T-cell (primary cell): ENCODE measurements at regions not wholly inside any gene's neighbourhood (a gene's known extent, or its start where the extent isn't known, plus 50 kb on each side); places are given as distances from the start of the nearest gene placed in this dataset.

Experiments used
- ATAC-seq, 4 experiments: fragments of 200-7000 bp in 3 of 4; fragments of 150-1000 bp in 1 of 4; cut with Tn5 transposase; replicated peaks in 1 of 4; 1 replicate in 3 of 4; 2 replicates in 1 of 4; pipeline ENCODE4 v1.10.0; 2021; ENCODE audit warnings: moderate library complexity in 3 of 4, mild to moderate bottlenecking in 2 of 4, moderate number of reproducible peaks in 1 of 4
- CTCF ChIA-PET, 2 donors: fragments of 300-600 bp; sonication (Branson Sonifier 250); formaldehyde crosslinking; loops; one replicate each; lab custom pipeline; 2022; ENCODE audit warnings: antibody characterized with exemption in 2 of 2; lab: Charles Lee
- POLR2A ChIA-PET, 2 donors: fragments of 300-600 bp; sonication (Branson Sonifier 250); formaldehyde crosslinking; loops; one replicate each; lab custom pipeline; 2022; ENCODE audit warnings: antibody characterized with exemption in 2 of 2; lab: Charles Lee
- DNase-seq, 35 experiments: peaks; one replicate each; pipeline versions ENCODE4 v3.0.0 to v3.0.0-alpha.2; 2013 to 2023
- H3K27ac ChIP-seq: one replicate; pipeline ENCODE4 v1.5.1; 2013; ENCODE audit warnings: low read length
- H3K27me3 ChIP-seq, 2 experiments: replicated peaks in 1 of 2; 1 replicate in 1 of 2; 2 replicates in 1 of 2; pipeline versions ENCODE4 v1.6.1 to v1.7.0; 2013; ENCODE audit warnings: low read length in 1 of 2, mixed read lengths in 1 of 2; ENCODE audit not compliant: control insufficient read depth in 2 of 2, insufficient read depth in 2 of 2; ENCODE audit errors: extremely low read depth in 1 of 2
- H3K36me3 ChIP-seq, 2 donors: 1 replicate in 1 of 2; 2 replicates in 1 of 2; pipeline versions ENCODE4 v1.6.1 to v1.7.0; 2013; ENCODE audit warnings: low read length in 1 of 2; ENCODE audit not compliant: control insufficient read depth in 2 of 2, insufficient read depth in 1 of 2; ENCODE audit errors: extremely low read depth in 1 of 2
- H3K4me1 ChIP-seq, 2 experiments: 1 replicate in 1 of 2; 2 replicates in 1 of 2; pipeline versions ENCODE4 v1.6.1 to v1.7.0; 2013; ENCODE audit warnings: low read length in 2 of 2, mixed read lengths in 1 of 2; ENCODE audit not compliant: insufficient read depth in 2 of 2, control insufficient read depth in 1 of 2; ENCODE audit errors: extremely low read depth in 1 of 2
- H3K4me3 ChIP-seq, 2 donors: 1 replicate in 1 of 2; 2 replicates in 1 of 2; pipeline versions ENCODE4 v1.5.1 to v1.7.0; 2013; ENCODE audit warnings: mild to moderate bottlenecking in 2 of 2, low read length in 1 of 2, moderate library complexity in 1 of 2; ENCODE audit not compliant: control insufficient read depth in 1 of 2; ENCODE audit errors: extremely low read depth in 1 of 2
- H3K9me3 ChIP-seq: 2 replicates; pipeline ENCODE4 v1.7.0; 2013
- H3K27ac Mint-ChIP-seq, 2 donors: one replicate each; pipeline ENCODE4 v1.8.0; 2020 to 2021; ENCODE audit warnings: mild to moderate bottlenecking in 2 of 2, mixed read lengths in 2 of 2
- H3K27me3 Mint-ChIP-seq, 2 donors: one replicate each; pipeline ENCODE4 v1.8.0; 2021 to 2022; ENCODE audit warnings: mixed read lengths in 2 of 2
- H3K36me3 Mint-ChIP-seq: one replicate; pipeline ENCODE4 v1.8.0; 2021; ENCODE audit warnings: mixed read lengths
- H3K4me1 Mint-ChIP-seq, 3 donors: one replicate each; pipeline ENCODE4 v1.8.0; 2020 to 2022; ENCODE audit warnings: mixed read lengths in 3 of 3, mild to moderate bottlenecking in 1 of 3
- H3K4me3 Mint-ChIP-seq, 3 donors: one replicate each; pipeline ENCODE4 v1.8.0; 2020 to 2022; ENCODE audit warnings: mild to moderate bottlenecking in 3 of 3, mixed read lengths in 3 of 3, moderate library complexity in 3 of 3
- H3K9me3 Mint-ChIP-seq, 3 donors: one replicate each; pipeline ENCODE4 v1.8.0; 2020 to 2022; ENCODE audit warnings: mixed read lengths in 3 of 3
- WGBS: methylation state at CpG from one replicate; pipeline ENCODE4 v1.1.5; 2013; ENCODE audit warnings: missing lambda C conversion rate; ENCODE audit not compliant: insufficient coverage; 5-methylcytosine and 5-hydroxymethylcytosine counted together

GRCh38 chr3:194860725-194861124 lies 175.0 kb downstream of the FAM43A start:
- Histone ChIP-seq H3K4me3 (no peak overlapping the region), H3K27me3 (peaks cover 0 to 12% of the 10 kb centered on the region in 2 experiments), H3K36me3 (no peaks in the 10 kb centered on the region), H3K9me3 (no peaks in the 10 kb centered on the region), H3K4me1 (no peaks in the 10 kb centered on the region), H3K27ac (no peak overlapping the region)
- no peak for DNase-seq
- ATAC-seq: no peak
- no peaks in the 10 kb centered on the region for H3K36me3 Mint-ChIP-seq
- 88% methylated on average over 7 of the region's 9 CpGs for WGBS
- H3K4me1 Mint-ChIP-seq: no peaks in the 10 kb centered on the region
- no peak overlapping the region for H3K4me3 Mint-ChIP-seq
- H3K27ac Mint-ChIP-seq: no peak overlapping the region
- H3K27me3 Mint-ChIP-seq: peaks cover 12 to 20% of the 10 kb centered on the region in 2 donors
- H3K9me3 Mint-ChIP-seq: peaks cover 0 to 3% (median 0%) of the 10 kb centered on the region in 3 donors
- POLR2A ChIA-PET: no interaction called here
- CTCF ChIA-PET: no interaction called here

- CTCF ChIA-PET: no interaction called here
- Mint-ChIP-seq H3K27ac (no peak overlapping the region), H3K9me3 (peaks cover 0 to 3% (median 0%) of the 10 kb centered on the region in 3 donors), H3K27me3 (peaks cover 18 to 20% of the 10 kb centered on the region in 2 donors), H3K36me3 (no peaks in the 10 kb centered on the region), H3K4me1 (no peaks in the 10 kb centered on the region), H3K4me3 (no peak overlapping the region)
- no peak overlapping the region for H3K27ac ChIP-seq
- H3K36me3 ChIP-seq: no peaks in the 10 kb centered on the region
- WGBS: no CpG with 5 or more reads among the region's 4 CpGs
- H3K4me3 ChIP-seq: no peak overlapping the region
- POLR2A ChIA-PET: no interaction called here
- DNase-seq: no peak
- no peak for ATAC-seq
- no peaks in the 10 kb centered on the region for H3K4me1 ChIP-seq
- peaks cover 0 to 12% of the 10 kb centered on the region in 2 experiments for H3K27me3 ChIP-seq
- H3K9me3 ChIP-seq: no peaks in the 10 kb centered on the region
These were observed 175.7 kb downstream of the FAM43A start for GRCh38 chr3:194861375-194861774.

GRCh38 chr3:194865061-194865460 lies 179.4 kb downstream of the FAM43A start:
- no peak overlapping the region for H3K4me3 ChIP-seq
- H3K36me3 ChIP-seq: no peaks in the 10 kb centered on the region
- peaks cover 30 to 32% of the 10 kb centered on the region in 2 donors for H3K27me3 Mint-ChIP-seq
- WGBS: 76% methylated on average over 3 of the region's 3 CpGs
- H3K9me3 Mint-ChIP-seq: no peaks in the 10 kb centered on the region
- H3K36me3 Mint-ChIP-seq: no peaks in the 10 kb centered on the region
- H3K9me3 ChIP-seq: no peaks in the 10 kb centered on the region
- H3K27ac Mint-ChIP-seq: no peak overlapping the region
- H3K27me3 ChIP-seq: peaks cover 0 to 21% of the 10 kb centered on the region in 2 experiments
- ATAC-seq (no peak), DNase-seq (no peak)
- no peak overlapping the region for H3K4me3 Mint-ChIP-seq
- H3K27ac ChIP-seq: no peak overlapping the region
- ChIA-PET POLR2A (no interaction called here), CTCF (no interaction called here)
- no peaks in the 10 kb centered on the region for H3K4me1 Mint-ChIP-seq
- H3K4me1 ChIP-seq: no peaks in the 10 kb centered on the region

- DNase-seq (no peak), ATAC-seq (no peak)
- Histone ChIP-seq H3K9me3 (no peaks in the 10 kb centered on the region), H3K27me3 (peaks cover 0 to 20% of the 10 kb centered on the region in 2 experiments), H3K36me3 (no peaks in the 10 kb centered on the region), H3K4me1 (no peaks in the 10 kb centered on the region), H3K27ac (no peak overlapping the region), H3K4me3 (no peak overlapping the region)
- Mint-ChIP-seq H3K27ac (no peak overlapping the region), H3K4me3 (no peak overlapping the region), H3K4me1 (no peaks in the 10 kb centered on the region), H3K9me3 (no peaks in the 10 kb centered on the region), H3K27me3 (peaks cover 30 to 32% of the 10 kb centered on the region in 2 donors), H3K36me3 (no peaks in the 10 kb centered on the region)
- ChIA-PET CTCF (no interaction called here), POLR2A (no interaction called here)
- no CpG with 5 or more reads among the region's 2 CpGs for WGBS
These were observed 179.9 kb downstream of the FAM43A start for GRCh38 chr3:194865615-194866014.

- Mint-ChIP-seq H3K4me3 (no peak overlapping the region), H3K27me3 (peaks cover 30 to 32% of the 10 kb centered on the region in 2 donors), H3K4me1 (no peaks in the 10 kb centered on the region), H3K36me3 (no peaks in the 10 kb centered on the region), H3K9me3 (no peaks in the 10 kb centered on the region), H3K27ac (no peak overlapping the region)
- no peak for DNase-seq
- no peak overlapping the region for H3K4me3 ChIP-seq
- no peaks in the 10 kb centered on the region for H3K36me3 ChIP-seq
- H3K27ac ChIP-seq: no peak overlapping the region
- no CpG with 5 or more reads among the region's 4 CpGs for WGBS
- CTCF ChIA-PET: no interaction called here
- H3K9me3 ChIP-seq: no peaks in the 10 kb centered on the region
- no peaks in the 10 kb centered on the region for H3K4me1 ChIP-seq
- POLR2A ChIA-PET: no interaction called here
- ATAC-seq: no peak
- H3K27me3 ChIP-seq: peaks cover 0 to 18% of the 10 kb centered on the region in 2 experiments
These were observed 180.6 kb downstream of the FAM43A start for GRCh38 chr3:194866236-194866635.

GRCh38 chr3:194867270-194867983 lies 181.7 kb downstream of the FAM43A start:
- 60% methylated on average over 1 of the region's 13 CpGs for WGBS
- POLR2A ChIA-PET: interaction anchor here in 1 of 2 donors (0.7 kb wide), 1 partner anchor 573 kb away, joined by 7 read pairs; no protein-coding TSS in a partner anchor
- Mint-ChIP-seq H3K4me3 (no peak overlapping the region), H3K27me3 (peaks cover 29 to 32% of the 10 kb centered on the region in 2 donors), H3K36me3 (no peaks in the 10 kb centered on the region), H3K4me1 (no peaks in the 10 kb centered on the region), H3K27ac (no peak overlapping the region), H3K9me3 (no peaks in the 10 kb centered on the region)
- no peak overlapping the region for H3K4me3 ChIP-seq
- DNase-seq (no peak), ATAC-seq (no peak)
- no peak overlapping the region for H3K27ac ChIP-seq
- H3K4me1 ChIP-seq: no peaks in the 10 kb centered on the region
- H3K36me3 ChIP-seq: no peaks in the 10 kb centered on the region
- no peaks in the 10 kb centered on the region for H3K9me3 ChIP-seq
- H3K27me3 ChIP-seq: peaks cover 0 to 23% of the 10 kb centered on the region in 2 experiments
- CTCF ChIA-PET: interaction anchor here in 1 of 2 donors (0.5 kb wide), 1 partner anchor 513 kb away, joined by 3 read pairs; no protein-coding TSS in a partner anchor
